ENCODE measurements at regions not wholly inside any gene's neighbourhood (a gene's known extent, or its start where the extent isn't known, plus 50 kb on each side); places are given as distances from the start of the nearest gene placed in this dataset.
A peak's percentile ranks its signal among the peaks of the same experiment; 100 is the strongest.

GRCh38 chr1:193545171-193545570 is 358.8 kb upstream of the B3GALT2 start:
- H3K27ac Mint-ChIP-seq = no peak overlapping the region

GRCh38 chr1:193543259-193543658 is 356.8 kb upstream of the B3GALT2 start:
- Mint-ChIP-seq H3K27ac (no peak overlapping the region), H3K4me3 (no peak overlapping the region), H3K27me3 (no peaks in the 10 kb centered on the region), H3K4me1 (peaks cover 31% of the 10 kb centered on the region), H3K36me3 (ENCODE audit: low read depth) (no peaks in the 10 kb centered on the region), H3K9me3 (no peaks in the 10 kb centered on the region)
- DNase-seq = no peak
- POLR2A ChIA-PET = no interaction called here
- CTCF ChIA-PET = no interaction called here
- no peak for ATAC-seq (ENCODE audit: low read depth)
- no peak for TF ChIP-seq CTCF (IDR thresholded peaks at IDR 0.05)
- intact Hi-C loops (cut with micrococcal nuclease) = no loop called here

More at GRCh38 chr1:193545171-193545570, 358.8 kb upstream of the B3GALT2 start:
- H3K36me3 Mint-ChIP-seq (ENCODE audit: low read depth) = no peaks in the 10 kb centered on the region
- H3K4me3 Mint-ChIP-seq = no peak overlapping the region
- ChIA-PET POLR2A (no interaction called here), CTCF (no interaction called here)
- ATAC-seq (ENCODE audit: low read depth) = no peak
- H3K9me3 Mint-ChIP-seq = no peaks in the 10 kb centered on the region
- H3K27me3 Mint-ChIP-seq = no peaks in the 10 kb centered on the region
- TF ChIP-seq CTCF (IDR thresholded peaks at IDR 0.05) = no peak
- no peak for DNase-seq
- H3K4me1 Mint-ChIP-seq = peaks cover 13% of the 10 kb centered on the region
- intact Hi-C loops (cut with micrococcal nuclease) = no loop called here

GRCh38 chr1:193542690-193543089 is 356.3 kb upstream of the B3GALT2 start:
- POLR2A ChIA-PET = no interaction called here
- CTCF ChIA-PET = no interaction called here
- DNase-seq (no peak), ATAC-seq (ENCODE audit: low read depth) (no peak)
- Mint-ChIP-seq H3K9me3 (no peaks in the 10 kb centered on the region), H3K4me3 (no peak overlapping the region), H3K27me3 (no peaks in the 10 kb centered on the region), H3K4me1 (peaks cover 36% of the 10 kb centered on the region), H3K36me3 (ENCODE audit: low read depth) (no peaks in the 10 kb centered on the region), H3K27ac (no peak overlapping the region)
- no peak for TF ChIP-seq CTCF (IDR thresholded peaks at IDR 0.05)
- intact Hi-C loops (cut with micrococcal nuclease) = no loop called here

- no peaks in the 10 kb centered on the region for H3K9me3 Mint-ChIP-seq
- H3K27ac Mint-ChIP-seq = peak overlapping the region; percentile 92
- TF ChIP-seq CTCF (IDR thresholded peaks at IDR 0.05) = no peak
- ATAC-seq (ENCODE audit: low read depth) (no peak), DNase-seq (no peak)
- intact Hi-C loops (cut with micrococcal nuclease) = no loop called here
- CTCF ChIA-PET = interaction anchor here (1.2 kb wide), 1 partner anchor 122 kb away, joined by 3 read pairs; no protein-coding TSS in a partner anchor
- peak overlapping the region; percentile 84 for H3K4me3 Mint-ChIP-seq
- H3K27me3 Mint-ChIP-seq = no peaks in the 10 kb centered on the region
- H3K4me1 Mint-ChIP-seq = peaks cover 48% of the 10 kb centered on the region
- no peaks in the 10 kb centered on the region for H3K36me3 Mint-ChIP-seq (ENCODE audit: low read depth)
- POLR2A ChIA-PET = no interaction called here
Measured at GRCh38 chr1:193540511-193540910, 354.1 kb upstream of the B3GALT2 start.

GRCh38 chr1:193539731-193540459 is 353.5 kb upstream of the B3GALT2 start:
- intact Hi-C loops (cut with micrococcal nuclease) = loop anchor here (5.0 to 10.0 kb wide), 4 partner anchors 123 to 733 kb away; partner anchors contain the start of genes CDC73, RGS2, RO60 and UCHL5
- ChIA-PET POLR2A (no interaction called here), CTCF (interaction anchor here (1.2 kb wide), 1 partner anchor 122 kb away, joined by 3 read pairs; no protein-coding TSS in a partner anchor)
- Mint-ChIP-seq H3K27ac (peak overlapping the region; percentile 92), H3K9me3 (no peaks in the 10 kb centered on the region), H3K4me1 (peaks cover 48% of the 10 kb centered on the region), H3K36me3 (ENCODE audit: low read depth) (no peaks in the 10 kb centered on the region), H3K27me3 (no peaks in the 10 kb centered on the region), H3K4me3 (peak overlapping the region; percentile 84)
- DNase-seq (no peak), ATAC-seq (ENCODE audit: low read depth) (peak; percentile 42)
- TF ChIP-seq CTCF (IDR thresholded peaks at IDR 0.05) = no peak
